ENCODE measurements at regions not wholly inside any gene's neighbourhood (a gene's known extent, or its start where the extent isn't known, plus 50 kb on each side); places are given as distances from the start of the nearest gene placed in this dataset.
A peak's percentile ranks its signal among the peaks of the same experiment; 100 is the strongest.

DNA sequence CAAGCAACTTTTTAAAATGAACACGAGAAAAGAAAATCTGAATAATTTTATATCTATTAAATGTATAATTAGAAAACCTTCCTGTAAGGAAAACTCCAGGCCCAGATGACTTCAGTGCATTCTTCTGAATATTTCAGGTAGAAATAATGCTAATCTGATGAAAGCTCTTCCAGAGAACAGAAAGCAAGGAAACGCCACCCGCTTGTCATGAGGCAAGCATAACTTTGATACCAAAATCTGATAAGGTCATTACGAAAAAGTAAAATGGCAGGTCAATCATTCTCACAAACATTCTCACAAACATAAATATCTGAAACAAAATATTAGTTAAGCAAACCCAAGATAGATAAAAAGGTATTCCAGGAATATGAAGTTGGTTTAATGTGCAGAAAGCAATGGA, 60.6 kb upstream of the PCSK6 start:
- no peak for DNase-seq

DNA sequence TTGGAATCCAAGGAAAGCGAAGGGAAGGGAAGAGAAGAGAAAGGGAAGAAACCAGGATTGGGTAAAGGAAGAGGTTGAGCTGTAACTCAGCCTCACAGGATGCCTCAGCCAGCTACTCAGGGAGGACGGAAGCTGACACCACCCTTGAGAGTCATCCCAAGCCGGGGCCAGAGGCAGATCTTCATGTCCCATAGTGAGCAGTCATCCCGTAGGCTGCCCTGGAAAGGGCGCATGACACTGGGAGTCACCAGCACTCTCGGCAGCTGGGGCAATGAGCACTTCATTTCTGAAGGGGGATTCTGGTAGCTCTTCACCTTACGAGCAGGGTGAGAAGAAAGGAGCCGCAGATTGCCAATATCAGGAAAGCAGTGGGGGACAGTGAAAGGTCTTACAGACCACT, 60.1 kb upstream of the PCSK6 start:
- DNase-seq, result no peak

DNA sequence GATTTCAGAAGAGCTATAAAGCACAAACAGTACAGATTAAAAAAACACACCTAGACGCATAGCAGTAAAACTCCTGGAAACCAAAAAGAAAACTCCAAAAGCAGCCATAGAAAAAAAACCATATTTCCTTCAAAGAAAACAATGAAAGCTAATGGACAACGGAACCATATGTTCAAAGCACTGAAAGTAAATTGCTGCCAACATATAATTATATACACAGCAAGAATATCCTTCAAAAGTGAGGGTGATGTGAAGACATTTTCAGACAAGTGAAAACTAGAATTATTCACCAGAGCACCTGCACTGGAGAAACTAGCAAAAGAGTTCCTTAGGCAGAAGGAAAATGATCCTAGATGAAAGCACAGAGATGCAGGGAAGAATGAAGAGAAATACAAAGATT, 58.2 kb upstream of the PCSK6 start:
- no peak for DNase-seq

DNA sequence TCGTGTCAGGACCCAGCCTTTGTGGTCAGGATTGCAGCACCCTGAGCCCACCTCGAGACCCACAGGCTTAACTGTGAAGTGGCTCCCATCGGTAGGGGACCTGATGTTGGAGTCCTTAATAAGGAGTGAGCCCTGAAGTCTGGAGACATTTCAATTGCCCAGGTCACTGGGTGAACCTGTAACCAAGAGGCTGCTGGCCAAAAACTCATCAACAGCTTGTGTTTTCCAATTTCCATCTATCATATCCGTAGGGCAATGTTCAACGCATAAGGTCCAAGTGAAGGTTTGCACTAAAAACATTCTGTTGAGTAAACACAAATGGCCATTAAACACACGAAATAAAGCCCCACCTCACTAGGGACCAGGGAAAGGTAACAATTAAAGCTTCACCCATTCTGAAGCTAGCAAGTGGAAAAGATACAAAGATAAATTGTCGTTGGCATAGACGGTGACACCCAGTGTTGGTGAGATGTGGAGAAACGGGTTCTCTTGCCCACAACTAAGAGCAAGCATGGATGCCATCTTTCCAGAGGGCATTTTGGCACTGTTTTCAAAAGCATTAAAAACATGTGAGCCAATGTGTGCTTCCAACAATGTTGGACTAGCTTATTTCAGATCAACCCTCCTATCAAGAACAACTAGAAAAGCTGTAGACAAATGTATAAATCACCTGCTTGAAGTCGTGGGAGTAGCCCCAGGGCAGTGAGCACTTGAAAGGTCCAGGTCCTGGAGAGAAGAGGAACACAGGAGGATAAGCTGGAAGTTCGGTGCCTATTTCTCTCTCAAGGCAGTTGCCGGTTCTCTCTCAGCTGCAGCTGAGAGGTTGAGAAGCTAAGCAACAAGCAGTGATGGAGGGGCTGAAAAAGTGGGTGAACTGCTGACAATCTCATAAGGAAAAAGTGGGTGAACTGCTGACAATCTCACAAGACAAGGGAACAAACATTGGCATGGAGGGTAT, 56.3 kb upstream of the PCSK6 start:
- DNase-seq, result no peak

DNA sequence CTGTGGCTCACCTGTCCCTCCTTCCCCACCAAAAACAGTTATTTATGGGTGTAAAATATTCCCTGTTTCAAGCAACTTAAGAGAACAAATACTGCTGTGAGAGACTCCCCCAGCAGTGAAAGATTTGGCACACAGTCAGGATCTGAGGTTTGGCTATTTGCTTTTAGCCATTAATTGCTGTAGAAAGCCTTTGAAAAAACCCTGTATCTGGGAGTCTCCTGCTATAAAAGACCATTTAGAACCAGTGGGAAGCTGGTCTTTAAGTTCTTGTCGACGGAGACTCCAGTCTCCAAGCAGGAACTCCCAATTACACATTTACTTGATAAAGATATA, 55.1 kb upstream of the PCSK6 start:
- no peak for DNase-seq

DNA sequence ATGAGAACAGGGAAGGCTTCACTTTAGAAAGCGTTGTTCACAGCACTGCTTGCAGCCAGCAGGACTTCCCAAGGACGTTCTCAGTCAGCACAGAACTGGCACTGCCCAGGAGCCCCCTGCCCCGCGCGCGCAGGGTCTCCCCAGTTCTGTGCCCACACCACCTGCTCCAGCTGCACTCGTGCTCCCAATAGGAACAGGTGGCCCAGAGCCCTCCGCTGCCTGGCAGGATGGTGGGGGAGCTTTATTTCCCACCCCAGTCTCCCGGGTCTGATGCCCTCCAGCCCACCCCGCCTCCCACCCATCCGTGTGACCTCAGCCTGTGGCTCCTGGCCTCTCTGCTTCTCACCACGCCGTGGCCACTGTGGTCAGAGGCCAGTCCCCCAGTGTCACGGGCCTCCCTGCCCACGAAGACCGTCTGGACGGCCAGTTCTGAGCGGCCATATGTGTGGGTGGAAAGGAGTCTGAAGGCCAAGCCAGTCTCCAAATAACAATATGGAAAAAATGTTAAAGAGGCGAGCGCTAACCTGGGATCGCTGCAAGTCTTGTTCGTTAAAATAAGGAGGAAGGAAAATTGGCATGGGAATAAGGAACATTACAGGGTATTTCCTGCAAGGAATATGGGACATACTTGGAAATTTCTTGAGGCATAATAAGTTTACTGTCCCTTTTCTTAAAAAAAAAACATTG, 54.6 kb upstream of the PCSK6 start:
- no peak for DNase-seq

DNA sequence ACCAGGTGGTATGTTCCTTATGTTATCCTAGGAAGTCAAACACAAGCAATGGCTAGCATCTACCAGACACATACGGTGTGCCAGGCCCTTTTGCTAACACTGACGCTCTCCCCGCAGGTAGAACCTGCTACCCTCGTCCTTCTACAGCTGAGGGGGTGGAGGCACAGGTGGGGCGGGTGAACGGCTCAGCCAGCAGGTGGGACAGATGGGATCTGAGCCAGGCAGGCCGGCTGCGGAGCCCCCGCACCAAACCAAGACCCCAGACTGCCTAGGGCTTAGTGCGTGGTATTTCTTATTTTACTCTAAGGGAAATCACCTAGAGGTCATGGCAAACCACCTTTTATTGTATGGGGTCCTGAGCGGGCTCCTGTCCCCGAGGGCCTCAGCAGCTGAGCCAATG, 53.9 kb upstream of the PCSK6 start:
- DNase-seq, result no peak

DNA sequence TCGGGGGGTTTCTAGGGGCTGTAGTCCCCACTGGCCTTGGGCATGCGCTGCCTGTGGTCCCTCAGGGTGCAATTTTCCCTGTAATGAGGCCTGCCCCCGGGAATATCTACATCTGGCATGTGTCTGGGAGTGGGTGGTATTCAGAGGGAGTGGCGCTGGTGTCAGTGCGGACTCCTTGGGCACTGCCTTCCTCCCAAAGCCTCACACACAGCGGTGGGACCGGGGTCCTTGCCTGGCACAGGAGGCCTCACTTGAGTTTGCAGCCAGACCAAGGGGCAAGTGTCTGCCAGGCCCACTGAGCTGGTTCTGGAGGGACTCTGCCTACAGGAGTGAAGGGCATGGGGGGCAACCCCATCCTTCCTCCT, 53.5 kb upstream of the PCSK6 start:
- DNase-seq, result no peak

DNA sequence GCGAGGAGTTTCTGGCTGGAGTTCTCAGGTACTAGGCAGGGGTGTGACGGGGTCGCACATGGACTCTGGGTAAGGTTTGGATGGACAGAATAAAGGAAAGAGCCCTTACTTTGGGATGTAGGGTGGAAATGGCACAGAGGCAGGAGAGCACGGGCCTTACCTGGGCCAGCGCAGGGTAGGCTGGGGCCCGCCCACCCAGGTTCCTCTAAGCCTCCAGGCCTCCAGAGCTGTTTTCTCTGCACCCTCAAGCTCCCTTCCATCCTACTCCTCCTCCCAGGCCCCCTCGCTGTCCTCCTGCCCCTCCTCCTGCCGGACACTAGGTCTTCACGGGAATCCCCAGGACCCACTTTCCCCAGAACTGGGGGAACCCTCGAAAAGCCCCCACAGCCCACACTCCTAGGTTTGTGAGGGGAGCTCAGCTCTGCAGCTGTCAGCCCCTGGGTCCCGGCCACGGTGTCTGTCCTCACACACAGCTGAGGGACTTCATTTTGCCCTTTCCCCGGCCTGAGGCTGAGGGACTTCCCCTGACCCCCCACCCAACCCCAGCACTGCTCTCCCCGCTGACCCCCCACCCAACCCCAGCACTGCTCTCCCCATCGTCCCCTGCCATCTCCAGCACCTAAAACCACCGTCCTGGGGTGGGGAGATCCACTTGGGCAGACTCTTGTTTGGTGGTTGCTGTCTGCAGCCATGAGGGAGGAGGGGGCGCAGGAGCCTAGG, 53.0 kb upstream of the PCSK6 start:
- peak; percentile 9 for DNase-seq

DNA sequence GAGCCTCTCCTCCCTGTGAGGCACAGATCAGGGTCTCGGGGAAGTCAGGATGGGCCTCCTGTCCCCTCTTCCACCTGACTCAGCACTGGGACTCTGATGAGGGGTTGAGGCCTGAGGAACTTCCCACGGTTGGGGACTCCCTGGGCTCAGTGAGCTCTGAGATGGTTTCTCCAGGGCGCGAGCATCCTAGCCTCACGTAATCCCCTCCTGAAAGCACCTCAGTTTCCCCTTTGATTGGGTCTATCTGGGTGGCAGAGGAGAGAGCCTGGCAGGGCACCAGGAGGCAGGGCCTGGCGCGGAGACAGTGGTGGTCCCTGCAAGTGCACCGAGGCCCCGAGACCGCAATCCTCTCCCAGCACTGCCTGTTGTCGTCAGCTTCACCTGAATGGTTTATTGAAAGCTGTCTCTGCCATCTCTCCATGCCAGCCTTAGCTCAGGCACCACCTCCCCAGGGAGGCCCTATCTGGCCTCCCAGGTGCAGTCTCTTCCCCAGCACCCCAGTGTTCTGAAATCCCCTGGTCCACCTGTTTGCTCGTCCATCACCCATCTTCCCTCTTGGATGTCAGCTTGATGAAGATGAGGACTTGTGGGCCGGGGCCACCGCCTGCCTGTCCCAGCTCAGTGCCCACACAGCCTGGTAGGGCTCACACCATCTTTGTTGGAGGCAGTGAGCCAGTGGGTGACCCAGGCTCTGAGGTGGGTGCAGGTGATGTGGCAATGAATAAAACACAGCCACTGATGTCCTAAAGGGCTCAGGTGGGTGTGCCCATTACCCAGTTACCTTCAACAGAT, 52.2 kb upstream of the PCSK6 start:
- DNase-seq, result no peak

DNA sequence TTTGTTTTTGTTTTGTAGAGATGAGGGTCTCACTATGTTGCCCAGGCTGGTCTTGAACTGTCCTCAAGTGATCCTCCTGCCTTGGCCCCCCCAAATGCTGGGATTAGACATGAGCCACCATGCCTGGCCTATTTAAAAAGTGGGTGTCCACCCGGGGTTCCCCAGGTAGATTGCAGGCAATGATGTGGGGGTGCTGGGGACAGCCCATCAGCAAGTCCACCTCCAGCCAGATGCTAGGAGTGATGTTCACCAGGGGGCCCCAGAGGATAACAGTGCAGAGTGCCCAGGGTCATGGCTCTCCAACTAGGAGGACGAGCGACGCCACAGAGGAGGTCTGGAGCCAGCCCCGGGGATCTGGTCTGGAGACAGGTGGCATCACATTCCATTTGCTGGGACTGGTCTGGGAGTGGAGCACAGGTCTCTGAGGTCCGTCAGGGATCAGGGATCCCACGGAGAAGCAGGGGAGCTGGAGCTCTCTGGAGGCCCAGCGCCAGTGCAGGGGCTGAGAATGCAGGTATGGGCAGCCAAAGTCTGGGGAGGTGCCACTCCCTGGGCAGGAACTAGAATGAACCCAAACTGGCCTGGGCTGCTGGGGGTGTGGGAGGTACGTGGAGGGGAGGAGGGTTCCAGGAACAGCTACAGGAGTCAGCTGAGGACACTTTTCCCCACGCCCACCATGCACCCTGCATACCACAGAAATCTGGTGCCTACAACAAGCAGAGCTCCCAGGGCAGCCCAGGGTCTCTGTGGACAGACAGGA, 51.2 kb upstream of the PCSK6 start:
- DNase-seq, result no peak

DNA sequence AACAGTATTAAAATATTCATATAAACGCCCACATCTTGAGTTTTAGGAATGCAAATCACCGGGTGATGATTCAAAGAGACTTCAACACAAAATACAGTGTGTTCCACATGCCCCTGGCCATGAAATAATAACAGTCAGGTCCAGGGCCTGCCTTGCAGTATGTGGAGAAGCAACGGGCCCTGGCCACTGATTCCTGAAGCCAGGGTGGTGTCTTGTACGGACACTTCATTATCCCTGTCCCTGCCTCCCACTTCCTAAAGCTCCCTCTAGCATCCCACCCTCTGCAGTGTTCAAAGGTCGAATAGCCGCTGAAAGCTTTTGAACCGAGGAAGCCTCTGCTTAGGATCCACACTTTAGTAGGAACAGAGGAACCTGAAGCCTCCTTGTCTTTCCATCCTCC, 50.4 kb upstream of the PCSK6 start:
- no peak for DNase-seq

DNA sequence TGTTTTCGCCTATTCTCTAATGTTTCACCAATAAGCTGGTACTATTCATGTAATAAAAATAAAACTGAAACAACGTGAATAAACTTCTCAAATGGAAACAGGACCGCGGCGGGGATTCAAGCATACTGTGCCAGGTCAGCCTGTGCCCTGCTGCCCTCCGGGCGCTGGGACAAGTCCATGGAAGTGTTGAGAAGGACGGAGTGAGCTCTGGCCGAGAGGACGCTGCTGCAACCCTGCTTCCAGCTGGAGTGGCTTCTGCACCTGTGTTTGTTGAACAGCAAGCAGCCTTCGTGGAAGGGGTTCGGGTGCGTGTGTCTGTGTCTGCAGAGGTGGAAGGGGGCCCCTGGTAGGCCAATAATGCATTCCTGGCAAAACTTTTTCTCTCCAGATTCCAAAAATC, 50.0 kb upstream of the PCSK6 start:
- no peak for DNase-seq

Measured in CD4-positive, alpha-beta T cell treated with Interleukin-17A for 4 hours (primary cell).